Ascending aorta (tissue), 2 donors: ENCODE measurements at regions not wholly inside any gene's neighbourhood (a gene's known extent, or its start where the extent isn't known, plus 50 kb on each side); places are given as distances from the start of the nearest gene placed in this dataset.

Source experiments
- DNase-seq, 2 donors: peaks; one replicate each; pipeline ENCODE4 v3.0.0-alpha.2; 2019; ENCODE audit warnings: low spot score in 2 of 2
- H3K27ac ChIP-seq, 2 donors: fragments of 200-600 bp; sonication (generic); one replicate each; pipeline ENCODE4 v1.5.1; 2016 to 2017; ENCODE audit warnings: mild to moderate bottlenecking in 1 of 2
- H3K27me3 ChIP-seq: fragments of 200-600 bp; sonication (generic); one replicate; pipeline ENCODE4 v1.5.1; 2017
- H3K36me3 ChIP-seq, 2 donors: fragments of 200-600 bp; sonication (generic); one replicate each; pipeline ENCODE4 v1.5.1; 2016
- H3K4me1 ChIP-seq, 2 donors: fragments of 200-600 bp; sonication (generic); one replicate each; pipeline ENCODE4 v1.5.1; 2016 to 2017; ENCODE audit warnings: mild to moderate bottlenecking in 1 of 2
- H3K4me3 ChIP-seq, 2 donors: fragments of 200-600 bp; sonication (generic); one replicate each; pipeline ENCODE4 v1.5.1; 2016 to 2017; ENCODE audit warnings: mild to moderate bottlenecking in 1 of 2
- H3K9me3 ChIP-seq, 2 donors: fragments of 200-600 bp; sonication (generic); one replicate each; pipeline ENCODE4 v1.5.1; 2016
- CTCF ChIP-seq, 3 experiments: fragments of 200-600 bp in 2 of 3; fragments of 450-650 bp in 1 of 3; sonication (generic) in 2 of 3; IDR thresholded peaks; one replicate each; pipeline ENCODE4 v1.5.1; 2016 to 2019; ENCODE audit warnings: antibody characterized with exemption in 3 of 3, mild to moderate bottlenecking in 1 of 3, moderate library complexity in 1 of 3
- intact Hi-C: fragments of 100-400 bp; cut with DNase I; formaldehyde crosslinking; loops from one replicate; pipeline ENCODE4 v1.15.1; 2023

- intact Hi-C loops, result no loop called here
- H3K4me1 ChIP-seq, result no peaks in the 10 kb centered on the region
- no peak for TF ChIP-seq CTCF (IDR thresholded peaks at IDR 0.05)
- no peaks in the 10 kb centered on the region for H3K36me3 ChIP-seq
- H3K27me3 ChIP-seq, result no peaks in the 10 kb centered on the region
- H3K9me3 ChIP-seq, result no peaks in the 10 kb centered on the region
- H3K4me3 ChIP-seq, result no peak overlapping the region
- no peak for DNase-seq
- no peak overlapping the region for H3K27ac ChIP-seq
These were observed 646.8 kb upstream of the WWC1 start for GRCh38 chr5:167644619-167645018.

GRCh38 chr5:167649471-167649870, 642.0 kb upstream of the WWC1 start:
- no peaks in the 10 kb centered on the region for H3K36me3 ChIP-seq
- no peak for DNase-seq
- no peaks in the 10 kb centered on the region for H3K27me3 ChIP-seq
- no peak overlapping the region for H3K27ac ChIP-seq
- intact Hi-C loops, result no loop called here
- H3K4me3 ChIP-seq, result no peak overlapping the region
- H3K9me3 ChIP-seq, result no peaks in the 10 kb centered on the region
- H3K4me1 ChIP-seq, result no peaks in the 10 kb centered on the region
- TF ChIP-seq CTCF (IDR thresholded peaks at IDR 0.05), result no peak

- Histone ChIP-seq H3K4me3 (no peak overlapping the region), H3K27ac (no peak overlapping the region), H3K9me3 (no peaks in the 10 kb centered on the region), H3K27me3 (no peaks in the 10 kb centered on the region), H3K36me3 (no peaks in the 10 kb centered on the region), H3K4me1 (no peaks in the 10 kb centered on the region)
- no peak for DNase-seq
- no peak for TF ChIP-seq CTCF (IDR thresholded peaks at IDR 0.05)
- intact Hi-C loops, result no loop called here
These were observed 638.8 kb upstream of the WWC1 start for GRCh38 chr5:167652690-167653089.

GRCh38 chr5:167653645-167654106, 637.8 kb upstream of the WWC1 start:
- Histone ChIP-seq H3K27ac (no peak overlapping the region), H3K9me3 (no peaks in the 10 kb centered on the region), H3K4me1 (no peaks in the 10 kb centered on the region), H3K36me3 (no peaks in the 10 kb centered on the region), H3K4me3 (no peak overlapping the region), H3K27me3 (no peaks in the 10 kb centered on the region)
- DNase-seq, result no peak
- no peak for TF ChIP-seq CTCF (IDR thresholded peaks at IDR 0.05)
- intact Hi-C loops, result no loop called here

GRCh38 chr5:167657016-167657415, 634.4 kb upstream of the WWC1 start:
- DNase-seq, result no peak
- no peak overlapping the region for H3K27ac ChIP-seq
- no peaks in the 10 kb centered on the region for H3K9me3 ChIP-seq
- H3K4me1 ChIP-seq, result no peaks in the 10 kb centered on the region
- no peaks in the 10 kb centered on the region for H3K27me3 ChIP-seq
- no peak for TF ChIP-seq CTCF (IDR thresholded peaks at IDR 0.05)
- H3K4me3 ChIP-seq, result no peak overlapping the region
- intact Hi-C loops, result no loop called here
- no peaks in the 10 kb centered on the region for H3K36me3 ChIP-seq

- Histone ChIP-seq H3K4me3 (no peak overlapping the region), H3K36me3 (no peaks in the 10 kb centered on the region), H3K27me3 (no peaks in the 10 kb centered on the region), H3K27ac (no peak overlapping the region), H3K4me1 (no peaks in the 10 kb centered on the region), H3K9me3 (no peaks in the 10 kb centered on the region)
- TF ChIP-seq CTCF (IDR thresholded peaks at IDR 0.05), result no peak
- DNase-seq, result no peak
- intact Hi-C loops, result no loop called here
These were observed 632.6 kb upstream of the WWC1 start for GRCh38 chr5:167658889-167659288.
